ENCODE measurements at regions not wholly inside any gene's neighbourhood (a gene's known extent, or its start where the extent isn't known, plus 50 kb on each side); places are given as distances from the start of the nearest gene placed in this dataset.
"Not testable (repeated sequence)": the region's sequence is repeated elsewhere in the genome, so short reads cannot be mapped to it uniquely, and the experiment has no call there.

DNA sequence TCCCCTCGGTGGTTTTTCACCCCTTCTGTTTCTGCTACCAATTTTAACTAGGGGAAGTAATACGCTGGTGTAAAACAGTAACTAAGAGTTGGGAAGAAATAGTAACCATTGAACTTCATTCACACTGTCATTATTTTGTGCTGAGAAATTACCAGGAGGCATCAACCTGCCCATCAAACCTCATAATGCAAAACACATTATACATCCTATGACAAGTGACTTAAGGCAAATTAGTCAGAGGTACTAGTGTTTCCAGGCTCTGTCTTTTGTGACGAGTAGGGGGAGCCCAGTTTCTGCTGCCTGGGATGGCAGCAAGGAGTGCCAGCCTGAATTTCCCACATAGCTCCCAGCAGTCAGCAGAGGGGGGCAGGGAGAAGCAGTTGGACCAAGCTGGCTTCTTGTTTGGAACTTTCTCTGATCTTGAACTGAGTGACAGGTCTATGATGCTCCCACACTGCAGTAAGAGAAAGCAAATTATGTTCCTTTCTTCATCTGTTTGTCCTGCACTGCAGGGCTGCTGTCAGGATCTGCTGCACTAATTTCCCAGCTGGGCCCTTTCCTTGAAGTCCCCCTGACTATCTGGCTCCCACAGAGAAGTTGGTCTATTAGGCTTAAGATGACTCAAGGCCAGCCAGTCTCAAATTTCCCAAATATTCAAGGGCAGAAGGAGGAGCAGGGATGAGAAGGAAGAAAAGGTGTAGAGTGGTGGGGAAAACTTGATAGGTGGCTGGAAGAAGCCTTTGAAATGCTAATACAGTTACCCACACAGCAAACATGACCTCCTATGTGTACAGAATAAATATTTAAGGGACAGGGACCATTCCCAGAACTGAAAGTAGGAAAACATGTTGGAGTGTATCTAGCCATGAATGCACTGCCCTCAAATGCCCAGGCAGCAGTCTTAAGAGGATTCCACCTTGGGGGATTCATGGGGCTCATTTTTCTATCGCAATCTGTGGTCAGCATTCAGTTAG is 322.8 kb downstream of the SEC16B start:
- no peaks in the 10 kb centered on the region for H3K36me3 ChIP-seq (ENCODE audit: control insufficient read depth, insufficient read depth, low read length)
- H3K27ac ChIP-seq (ENCODE audit: low read depth, low read length): no peak overlapping the region
- no peaks in the 10 kb centered on the region for H3K4me1 ChIP-seq (ENCODE audit: control insufficient read depth, insufficient read depth, low read length)
- H3K4me3 ChIP-seq (ENCODE audit: low read length): no peak overlapping the region
- H3K27me3 ChIP-seq (ENCODE audit: control insufficient read depth, insufficient read depth, low read length): no peaks in the 10 kb centered on the region
- no peak overlapping the region for H3K9ac ChIP-seq (ENCODE audit: low read length)

DNA sequence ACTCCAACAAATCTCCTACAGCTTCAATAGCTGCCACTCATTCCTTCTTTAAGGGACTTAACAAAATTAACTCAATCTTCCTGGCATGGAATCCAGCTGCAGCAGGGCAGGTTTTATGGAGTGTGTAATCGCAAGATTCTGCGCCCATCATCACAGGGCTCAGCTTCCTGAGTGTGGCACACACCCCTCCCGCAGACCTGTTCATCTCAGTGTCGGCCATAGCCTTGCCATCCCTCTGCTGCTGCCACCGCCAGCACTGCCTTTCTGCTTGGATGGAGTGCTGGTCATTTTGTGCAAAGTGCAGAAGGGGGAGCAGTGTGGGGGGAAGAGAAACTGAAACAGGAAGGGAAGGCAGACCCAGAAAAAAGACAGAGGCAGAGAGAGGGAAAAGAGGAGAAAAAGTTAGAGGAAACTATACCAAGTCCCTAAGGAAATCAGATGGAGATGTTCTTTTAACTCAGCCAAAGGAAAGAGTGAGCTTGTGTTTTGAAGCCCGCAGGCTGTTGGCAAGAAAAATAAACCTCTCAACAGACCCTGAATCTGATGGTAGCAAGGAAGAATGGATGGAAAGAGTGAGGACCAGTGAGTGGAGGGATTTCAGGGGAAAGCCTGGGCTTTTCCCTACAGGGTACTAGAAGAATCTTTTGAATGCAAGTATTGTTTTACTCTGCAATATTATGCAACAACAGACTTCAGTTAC is 324.2 kb downstream of the SEC16B start:
- Histone ChIP-seq H3K4me1 (ENCODE audit: control insufficient read depth, insufficient read depth, low read length) (no peaks in the 10 kb centered on the region), H3K9ac (ENCODE audit: low read length) (no peak overlapping the region), H3K27ac (ENCODE audit: low read depth, low read length) (no peak overlapping the region), H3K27me3 (ENCODE audit: control insufficient read depth, insufficient read depth, low read length) (no peaks in the 10 kb centered on the region), H3K4me3 (ENCODE audit: low read length) (no peak overlapping the region), H3K36me3 (ENCODE audit: control insufficient read depth, insufficient read depth, low read length) (no peaks in the 10 kb centered on the region)

- no peak overlapping the region for H3K27ac ChIP-seq (ENCODE audit: low read depth, low read length)
These were observed 329.2 kb downstream of the SEC16B start for GRCh38 chr1:177640687-177641086.

GRCh38 chr1:177634151-177634550 is 335.7 kb downstream of the SEC16B start:
- H3K9ac ChIP-seq (ENCODE audit: low read length); H3K27me3 ChIP-seq (ENCODE audit: control insufficient read depth, insufficient read depth, low read length); H3K27ac ChIP-seq (ENCODE audit: low read depth, low read length); H3K36me3 ChIP-seq (ENCODE audit: control insufficient read depth, insufficient read depth, low read length); H3K4me1 ChIP-seq (ENCODE audit: control insufficient read depth, insufficient read depth, low read length); H3K4me3 ChIP-seq (ENCODE audit: low read length): not testable (repeated sequence)

More at GRCh38 chr1:177640687-177641086, 329.2 kb downstream of the SEC16B start:
- H3K9ac ChIP-seq (ENCODE audit: low read length): no peak overlapping the region
- no peaks in the 10 kb centered on the region for H3K4me1 ChIP-seq (ENCODE audit: control insufficient read depth, insufficient read depth, low read length)
- no peaks in the 10 kb centered on the region for H3K27me3 ChIP-seq (ENCODE audit: control insufficient read depth, insufficient read depth, low read length)
- no peak overlapping the region for H3K4me3 ChIP-seq (ENCODE audit: low read length)
- no peaks in the 10 kb centered on the region for H3K36me3 ChIP-seq (ENCODE audit: control insufficient read depth, insufficient read depth, low read length)

DNA sequence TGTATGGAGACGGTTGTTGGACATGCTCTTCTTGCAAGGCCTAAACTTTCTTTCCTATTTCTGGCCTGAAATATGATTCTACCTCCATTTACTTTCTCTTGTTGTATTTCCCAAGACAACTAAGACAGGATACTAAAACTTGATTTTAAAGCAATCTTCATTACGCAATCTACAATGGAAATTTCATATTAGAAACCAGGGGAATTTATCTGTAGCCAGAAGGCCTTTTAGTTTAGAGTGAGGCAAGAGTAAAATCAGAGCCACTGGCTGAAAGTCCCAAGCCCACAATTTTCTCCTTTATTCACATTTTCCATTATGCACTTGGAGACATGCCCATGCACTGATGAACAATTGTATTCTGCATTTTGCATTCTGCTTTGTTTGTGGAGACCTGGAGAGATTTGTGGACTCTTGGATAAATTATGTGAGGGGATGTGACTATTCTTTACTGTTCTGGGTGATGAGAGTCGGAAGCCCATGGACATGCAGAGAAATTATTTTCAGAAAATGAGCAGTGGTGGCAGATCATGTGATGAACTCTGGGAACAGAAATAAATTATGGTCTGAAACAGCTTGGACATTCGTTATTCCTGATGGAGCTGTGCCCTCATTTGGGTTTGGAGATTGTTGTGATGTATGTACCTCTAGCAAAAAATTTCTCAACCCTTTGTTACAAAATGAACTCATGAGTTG is 336.8 kb downstream of the SEC16B start:
- no peak overlapping the region for H3K27ac ChIP-seq (ENCODE audit: low read depth, low read length)
- H3K27me3 ChIP-seq (ENCODE audit: control insufficient read depth, insufficient read depth, low read length): no peaks in the 10 kb centered on the region
- H3K4me3 ChIP-seq (ENCODE audit: low read length): no peak overlapping the region
- H3K9ac ChIP-seq (ENCODE audit: low read length): no peak overlapping the region
- no peaks in the 10 kb centered on the region for H3K4me1 ChIP-seq (ENCODE audit: control insufficient read depth, insufficient read depth, low read length)
- H3K36me3 ChIP-seq (ENCODE audit: control insufficient read depth, insufficient read depth, low read length): no peaks in the 10 kb centered on the region

DNA sequence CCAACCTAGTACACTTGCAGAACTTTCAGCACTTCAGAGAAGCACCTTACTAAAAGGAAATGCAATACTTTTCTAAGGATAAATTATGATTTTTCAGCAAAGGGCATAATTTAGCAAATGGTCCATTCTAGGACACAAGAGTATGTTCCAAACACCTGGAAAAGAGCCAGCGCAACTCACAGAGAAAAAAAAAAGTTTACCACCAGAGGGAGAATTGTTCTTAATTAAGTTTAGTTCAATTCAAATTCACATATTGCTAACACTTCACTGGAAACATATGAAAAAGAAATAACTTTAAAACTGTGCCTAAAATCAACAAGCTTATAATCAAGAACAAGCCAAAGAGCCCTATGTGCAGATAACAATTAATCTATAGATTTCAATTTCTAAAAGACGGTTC is 338.1 kb downstream of the SEC16B start:
- H3K27ac ChIP-seq (ENCODE audit: low read depth, low read length): no peak overlapping the region
- no peaks in the 10 kb centered on the region for H3K36me3 ChIP-seq (ENCODE audit: control insufficient read depth, insufficient read depth, low read length)
- no peaks in the 10 kb centered on the region for H3K27me3 ChIP-seq (ENCODE audit: control insufficient read depth, insufficient read depth, low read length)
- no peak overlapping the region for H3K9ac ChIP-seq (ENCODE audit: low read length)
- H3K4me1 ChIP-seq (ENCODE audit: control insufficient read depth, insufficient read depth, low read length): no peaks in the 10 kb centered on the region
- H3K4me3 ChIP-seq (ENCODE audit: low read length): no peak overlapping the region

GRCh38 chr1:177629526-177629925 is 340.3 kb downstream of the SEC16B start:
- Histone ChIP-seq H3K4me3 (ENCODE audit: low read length) (no peak overlapping the region), H3K9ac (ENCODE audit: low read length) (no peak overlapping the region), H3K36me3 (ENCODE audit: control insufficient read depth, insufficient read depth, low read length) (no peaks in the 10 kb centered on the region), H3K27ac (ENCODE audit: low read depth, low read length) (no peak overlapping the region), H3K4me1 (ENCODE audit: control insufficient read depth, insufficient read depth, low read length) (no peaks in the 10 kb centered on the region), H3K27me3 (ENCODE audit: control insufficient read depth, insufficient read depth, low read length) (no peaks in the 10 kb centered on the region)

DNA sequence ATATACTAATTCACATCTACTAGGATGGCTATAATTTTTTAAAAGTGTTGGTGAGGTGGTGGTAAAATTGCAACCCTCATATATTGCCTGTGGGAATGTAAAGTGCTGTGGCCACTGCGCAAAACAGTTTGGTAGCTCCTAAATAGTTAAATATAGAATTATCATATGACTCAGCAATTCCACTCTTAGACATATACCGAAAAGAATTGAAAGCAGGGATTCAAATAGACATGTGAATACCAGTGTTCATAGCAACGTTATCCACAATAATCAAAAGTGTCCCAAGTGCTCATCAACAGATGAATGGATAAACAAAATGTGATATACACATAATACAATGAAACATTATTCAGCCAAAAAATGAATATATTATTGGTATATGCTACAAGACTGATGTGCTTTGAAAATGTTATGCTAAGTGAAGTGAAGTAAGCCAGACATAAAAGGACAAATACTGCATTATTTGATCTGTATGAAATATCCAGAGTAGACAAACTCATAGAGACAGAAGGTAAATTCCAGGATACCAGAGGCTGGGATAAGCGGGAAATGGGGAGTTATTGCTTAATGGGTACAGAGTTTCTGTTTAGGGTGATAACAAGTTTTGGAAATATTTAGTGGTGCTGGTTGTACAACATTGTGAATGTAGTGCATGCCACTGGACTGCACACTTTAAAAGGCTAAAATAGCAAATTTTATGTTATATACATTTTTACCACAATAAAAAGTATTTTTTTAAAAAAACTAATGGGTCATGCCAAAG is 342.5 kb downstream of the SEC16B start:
- no peak overlapping the region for H3K9ac ChIP-seq (ENCODE audit: low read length)
- no peaks in the 10 kb centered on the region for H3K4me1 ChIP-seq (ENCODE audit: control insufficient read depth, insufficient read depth, low read length)
- H3K27me3 ChIP-seq (ENCODE audit: control insufficient read depth, insufficient read depth, low read length): no peaks in the 10 kb centered on the region
- no peak overlapping the region for H3K27ac ChIP-seq (ENCODE audit: low read depth, low read length)
- H3K36me3 ChIP-seq (ENCODE audit: control insufficient read depth, insufficient read depth, low read length): no peaks in the 10 kb centered on the region
- H3K4me3 ChIP-seq (ENCODE audit: low read length): no peak overlapping the region

DNA sequence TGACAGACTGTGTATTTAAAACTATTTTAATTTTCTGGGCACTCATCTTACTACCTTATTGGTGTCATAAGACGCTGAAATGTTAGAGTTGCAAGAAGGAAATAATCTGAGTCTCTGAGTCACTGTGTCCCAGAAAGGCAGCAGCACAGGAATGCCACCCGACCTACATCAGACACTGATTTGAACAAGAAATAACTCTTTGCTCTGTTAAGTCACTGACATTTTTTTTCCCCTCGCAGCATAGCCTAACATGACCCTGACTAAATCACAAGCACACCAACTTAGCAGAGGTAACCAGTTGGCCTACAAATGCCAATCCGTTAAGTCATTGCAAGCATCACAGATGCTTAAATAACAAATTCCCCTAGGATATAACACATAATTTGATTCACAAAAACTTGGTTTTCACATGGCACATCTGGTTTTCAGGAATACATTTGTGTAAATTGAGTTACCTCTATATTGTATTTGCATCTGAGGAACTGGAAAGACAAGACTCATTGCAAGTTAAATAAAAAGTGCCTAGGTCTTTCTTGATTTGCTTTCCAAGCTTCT is 349.1 kb downstream of the SEC16B start:
- Histone ChIP-seq H3K9ac (ENCODE audit: low read length) (no peak overlapping the region), H3K27me3 (ENCODE audit: control insufficient read depth, insufficient read depth, low read length) (no peaks in the 10 kb centered on the region), H3K27ac (ENCODE audit: low read depth, low read length) (no peak overlapping the region), H3K36me3 (ENCODE audit: control insufficient read depth, insufficient read depth, low read length) (no peaks in the 10 kb centered on the region), H3K4me1 (ENCODE audit: control insufficient read depth, insufficient read depth, low read length) (no peaks in the 10 kb centered on the region), H3K4me3 (ENCODE audit: low read length) (no peak overlapping the region)

DNA sequence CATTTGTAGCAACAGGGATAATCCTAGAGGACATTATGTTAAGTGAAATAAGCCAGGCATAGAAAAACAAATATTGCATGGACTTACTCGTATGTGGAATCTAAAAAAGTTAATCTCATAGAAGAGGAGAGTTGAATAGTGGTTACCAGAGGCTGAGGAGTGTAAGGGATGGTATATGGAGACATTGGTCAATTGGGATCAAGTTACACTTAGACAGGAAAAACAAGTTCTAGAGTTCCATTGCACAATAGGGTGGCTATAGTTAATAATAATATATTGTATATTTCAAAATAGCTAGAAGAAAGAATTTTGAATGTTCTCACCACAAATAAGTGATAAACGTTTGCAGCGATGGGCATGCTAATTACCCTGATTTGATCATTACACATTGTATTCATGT is 354.6 kb downstream of the SEC16B start:
- H3K4me1 ChIP-seq (ENCODE audit: control insufficient read depth, insufficient read depth, low read length): no peaks in the 10 kb centered on the region
- H3K36me3 ChIP-seq (ENCODE audit: control insufficient read depth, insufficient read depth, low read length): no peaks in the 10 kb centered on the region
- H3K27me3 ChIP-seq (ENCODE audit: control insufficient read depth, insufficient read depth, low read length): no peaks in the 10 kb centered on the region
- no peak overlapping the region for H3K27ac ChIP-seq (ENCODE audit: low read depth, low read length)
- no peak overlapping the region for H3K4me3 ChIP-seq (ENCODE audit: low read length)
- H3K9ac ChIP-seq (ENCODE audit: low read length): no peak overlapping the region

- Histone ChIP-seq H3K27ac (ENCODE audit: low read depth, low read length) (no peak overlapping the region), H3K4me3 (ENCODE audit: low read length) (no peak overlapping the region), H3K36me3 (ENCODE audit: control insufficient read depth, insufficient read depth, low read length) (no peaks in the 10 kb centered on the region), H3K9ac (ENCODE audit: low read length) (no peak overlapping the region), H3K27me3 (ENCODE audit: control insufficient read depth, insufficient read depth, low read length) (no peaks in the 10 kb centered on the region), H3K4me1 (ENCODE audit: control insufficient read depth, insufficient read depth, low read length) (no peaks in the 10 kb centered on the region)
These were observed 358.5 kb downstream of the SEC16B start for GRCh38 chr1:177611402-177611801.

Measured in rectal smooth muscle tissue (tissue), 1 donor.